ENCODE measurements at regions not wholly inside any gene's neighbourhood (a gene's known extent, or its start where the extent isn't known, plus 50 kb on each side); places are given as distances from the start of the nearest gene placed in this dataset.
"Not testable (repeated sequence)": the region's sequence is repeated elsewhere in the genome, so short reads cannot be mapped to it uniquely, and the experiment has no call there.

DNA sequence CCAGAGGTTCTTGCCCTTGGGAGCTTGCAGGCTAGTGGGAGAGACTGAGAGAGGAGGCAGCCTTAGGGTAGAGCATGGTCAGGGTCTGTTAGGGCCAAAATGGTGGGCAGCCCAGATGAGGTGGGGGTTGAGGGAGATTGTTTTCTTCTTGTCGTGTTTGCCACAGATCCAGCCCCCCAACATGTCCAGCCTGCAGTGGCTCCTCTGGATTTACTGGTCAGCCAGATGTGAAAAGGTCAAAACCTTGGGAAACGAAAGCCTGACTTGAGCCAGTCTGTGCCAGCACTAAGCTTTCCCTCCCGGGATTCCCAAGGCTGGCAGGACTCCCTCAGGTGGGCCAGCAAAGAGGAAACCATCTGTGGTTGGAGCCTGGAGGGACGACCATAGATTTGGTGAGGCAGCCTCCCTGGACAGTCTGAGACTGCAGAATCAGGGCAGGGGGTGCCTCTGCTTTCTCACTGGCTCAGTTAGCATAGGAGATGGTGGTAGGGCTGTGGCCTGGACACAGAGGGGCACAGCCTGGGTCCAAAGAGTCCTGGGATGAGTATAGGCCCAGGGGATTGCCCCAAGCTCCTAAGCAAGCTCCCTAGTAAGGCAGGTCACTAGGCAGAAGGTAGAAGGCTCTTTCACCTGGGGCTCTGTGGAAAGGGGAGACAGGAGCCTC lies 51.2 kb upstream of the PRR23C start:
- no peak for DNase-seq (ENCODE audit: low spot score)

DNA sequence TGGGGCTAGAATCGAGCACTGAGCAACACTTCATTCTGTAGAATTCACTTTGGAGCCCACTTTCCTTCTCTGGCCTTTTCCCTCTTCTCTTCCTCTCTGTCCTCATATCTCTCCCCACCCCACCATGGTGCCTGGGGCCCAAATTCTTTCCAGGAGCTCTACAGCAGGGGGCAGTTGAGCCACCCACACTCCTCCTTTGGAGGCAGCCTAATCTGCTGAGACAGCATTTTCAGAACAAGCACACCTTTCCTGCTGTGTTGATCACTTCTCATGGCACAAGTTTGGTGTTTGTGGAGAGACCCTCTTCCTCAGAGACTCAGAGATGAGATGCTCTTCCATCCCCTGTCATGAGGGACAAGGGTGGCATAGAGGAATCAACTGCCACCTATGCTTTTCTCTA lies 52.0 kb upstream of the PRR23C start:
- DNase-seq (ENCODE audit: low spot score), result no peak

DNA sequence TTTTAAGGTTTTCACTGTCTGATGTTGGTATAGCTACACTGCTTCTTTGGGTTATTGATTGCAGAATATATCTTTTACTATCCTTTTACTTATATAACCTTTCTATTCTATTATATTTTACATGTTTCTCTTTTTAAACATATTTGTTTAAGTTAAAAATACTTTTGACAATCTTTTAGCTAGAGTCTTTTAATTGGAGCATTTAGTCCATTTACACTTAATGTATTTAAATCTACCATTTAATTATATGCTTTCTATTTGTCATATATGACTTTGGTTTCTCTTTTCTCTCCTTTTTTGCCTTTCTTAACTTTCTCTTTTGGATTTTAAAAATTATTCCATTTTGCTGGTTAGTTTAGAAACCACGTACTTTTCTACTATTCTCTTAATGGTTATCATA lies 53.7 kb upstream of the PRR23C start:
- DNase-seq (ENCODE audit: low spot score), result no peak

DNA sequence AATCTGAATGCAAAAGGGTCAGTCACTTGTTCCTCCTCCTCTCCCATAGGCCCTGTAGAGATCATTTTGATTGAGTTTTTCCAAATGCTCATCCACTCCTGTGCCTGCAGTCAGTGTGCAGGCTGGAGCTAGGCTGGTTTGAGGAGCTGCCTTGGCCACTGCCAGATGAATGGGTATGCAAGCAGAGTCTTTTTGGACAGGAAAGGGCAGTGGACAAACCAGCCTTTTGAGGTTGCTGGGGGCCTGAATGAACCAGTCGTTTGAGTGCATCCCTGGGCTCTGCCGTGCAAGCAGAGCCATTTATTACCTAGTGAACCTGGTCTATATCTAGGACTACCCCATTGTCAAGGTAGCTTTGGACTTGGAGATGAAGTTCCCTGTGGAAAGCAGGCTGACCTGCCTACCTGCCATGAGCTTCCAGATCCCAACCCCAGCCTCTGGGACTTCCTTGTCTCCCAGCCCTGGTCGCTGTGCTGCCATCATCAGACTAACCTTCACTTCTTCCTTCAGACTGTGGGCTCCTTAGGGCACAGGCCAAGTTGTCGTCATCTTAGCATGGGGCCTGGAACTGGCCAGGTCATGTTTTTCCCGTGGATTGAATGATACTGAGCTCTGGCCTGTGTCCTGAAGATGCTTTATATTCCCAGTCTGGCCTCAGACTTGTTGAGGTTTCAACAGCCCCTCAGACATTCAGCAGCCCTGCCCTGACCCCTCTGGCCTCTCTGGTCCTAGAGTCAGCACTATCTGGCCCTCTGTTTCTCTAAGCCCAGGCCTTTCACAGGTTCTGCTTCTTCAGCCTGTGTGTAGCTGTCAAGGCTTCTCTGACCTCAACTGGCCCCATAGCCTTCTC lies 55.5 kb upstream of the PRR23C start:
- DNase-seq (ENCODE audit: low spot score), result no peak

DNA sequence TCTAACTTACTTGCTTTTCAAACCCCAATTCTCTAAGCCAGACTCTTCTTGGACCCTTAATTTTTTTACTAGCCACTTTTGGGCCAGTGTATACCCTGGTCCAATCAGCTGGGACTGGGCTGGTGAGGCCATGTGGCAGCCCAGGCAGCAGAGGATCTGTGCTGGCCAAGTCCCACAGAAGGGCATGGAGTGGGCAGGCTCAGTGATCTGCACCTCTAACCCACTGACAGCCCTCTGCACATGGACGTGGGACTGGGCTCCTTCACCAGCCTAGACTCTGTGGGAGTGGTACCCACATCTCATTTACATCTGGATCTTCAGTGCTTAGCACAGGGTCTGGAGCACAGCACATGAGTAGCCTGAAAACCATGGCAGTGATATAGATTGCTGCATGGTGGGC lies 56.1 kb upstream of the PRR23C start:
- DNase-seq (ENCODE audit: low spot score), result no peak

DNA sequence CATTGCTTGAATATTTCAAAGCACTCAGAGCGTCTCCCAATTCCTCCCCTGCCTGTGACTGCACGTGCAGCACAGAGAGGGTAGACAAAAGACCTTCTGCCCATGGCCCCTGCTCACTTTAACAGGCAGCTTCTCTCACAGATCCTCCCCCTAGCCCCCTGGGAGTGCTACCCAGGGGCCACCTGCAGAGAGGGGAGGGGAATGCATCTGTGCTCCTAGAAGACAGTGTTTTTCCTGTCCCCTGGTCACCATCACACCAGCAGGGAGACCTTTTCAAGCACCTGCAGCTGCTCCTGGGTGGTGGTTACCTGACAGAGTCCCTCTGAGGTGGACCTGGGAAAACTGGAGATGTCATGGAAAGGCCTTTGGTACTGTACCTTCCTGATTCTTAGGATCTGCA lies 56.7 kb upstream of the PRR23C start:
- DNase-seq (ENCODE audit: low spot score), result no peak

DNA sequence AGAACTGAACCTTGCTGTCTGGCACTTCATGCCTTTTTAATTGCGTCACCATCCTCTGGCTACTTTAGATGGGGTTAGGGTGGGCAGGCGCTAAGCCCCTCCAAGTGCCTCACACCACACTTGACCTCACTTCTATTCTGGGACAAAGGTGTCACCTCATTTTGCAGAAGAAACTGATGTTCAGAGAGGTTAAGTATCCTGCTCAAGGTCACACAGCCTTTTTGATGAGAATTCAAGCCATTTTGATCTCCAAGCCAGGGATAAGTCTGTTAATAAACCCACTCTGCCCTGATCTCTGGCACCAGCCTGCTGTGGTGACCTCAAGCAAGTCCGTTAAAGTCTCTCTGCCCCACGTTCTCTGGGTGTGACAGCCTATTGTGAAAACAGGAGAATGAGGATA lies 58.8 kb upstream of the PRR23C start:
- DNase-seq (ENCODE audit: low spot score), result no peak

DNA sequence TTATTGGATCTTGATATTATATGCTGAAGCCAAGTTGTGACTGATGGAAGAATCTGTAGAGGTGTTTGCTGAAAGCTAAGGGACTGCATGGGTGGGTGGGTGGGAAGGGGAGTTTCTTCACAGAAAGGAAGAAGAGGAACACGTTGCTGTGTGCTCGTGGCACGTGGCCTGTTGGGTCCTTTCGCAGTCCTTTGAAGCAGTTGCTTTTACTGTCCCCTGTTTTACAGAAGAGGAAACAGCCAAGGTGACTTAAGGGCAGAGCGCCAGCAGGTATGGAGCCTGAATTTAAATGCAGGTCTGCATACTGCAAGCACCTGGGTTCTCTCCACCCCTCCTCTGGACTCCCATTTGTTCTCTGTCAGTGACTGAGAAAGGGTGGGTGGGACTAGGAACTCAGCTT lies 59.4 kb upstream of the PRR23C start:
- no peak for DNase-seq (ENCODE audit: low spot score)

DNA sequence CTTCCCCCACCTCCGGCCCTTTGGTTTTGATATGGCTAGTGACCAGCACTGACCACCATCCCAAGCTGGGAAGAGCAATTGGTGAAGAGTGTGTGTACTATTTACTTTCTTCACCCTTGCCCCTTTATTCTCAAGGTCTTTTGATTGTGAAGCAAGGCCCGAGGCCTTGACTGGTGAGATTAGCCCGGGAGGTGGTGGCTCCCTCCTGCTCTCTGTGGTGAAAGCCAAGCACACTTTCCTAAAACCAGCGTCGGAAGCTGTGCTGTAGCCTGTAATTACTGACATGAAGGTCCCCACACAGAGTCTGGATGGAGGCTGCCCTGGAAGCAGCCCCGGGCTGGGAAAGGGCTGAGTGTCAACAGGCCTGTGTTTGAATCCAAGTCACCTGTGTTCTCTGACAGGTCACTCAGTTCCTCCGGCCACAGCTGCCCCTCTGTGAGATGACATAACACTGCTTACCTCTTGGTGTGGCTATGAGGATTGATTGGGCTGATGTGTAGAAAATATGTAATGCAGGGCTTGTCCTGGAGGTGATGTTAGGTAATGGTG lies 60.5 kb upstream of the PRR23C start:
- DNase-seq (ENCODE audit: low spot score), result no peak

DNA sequence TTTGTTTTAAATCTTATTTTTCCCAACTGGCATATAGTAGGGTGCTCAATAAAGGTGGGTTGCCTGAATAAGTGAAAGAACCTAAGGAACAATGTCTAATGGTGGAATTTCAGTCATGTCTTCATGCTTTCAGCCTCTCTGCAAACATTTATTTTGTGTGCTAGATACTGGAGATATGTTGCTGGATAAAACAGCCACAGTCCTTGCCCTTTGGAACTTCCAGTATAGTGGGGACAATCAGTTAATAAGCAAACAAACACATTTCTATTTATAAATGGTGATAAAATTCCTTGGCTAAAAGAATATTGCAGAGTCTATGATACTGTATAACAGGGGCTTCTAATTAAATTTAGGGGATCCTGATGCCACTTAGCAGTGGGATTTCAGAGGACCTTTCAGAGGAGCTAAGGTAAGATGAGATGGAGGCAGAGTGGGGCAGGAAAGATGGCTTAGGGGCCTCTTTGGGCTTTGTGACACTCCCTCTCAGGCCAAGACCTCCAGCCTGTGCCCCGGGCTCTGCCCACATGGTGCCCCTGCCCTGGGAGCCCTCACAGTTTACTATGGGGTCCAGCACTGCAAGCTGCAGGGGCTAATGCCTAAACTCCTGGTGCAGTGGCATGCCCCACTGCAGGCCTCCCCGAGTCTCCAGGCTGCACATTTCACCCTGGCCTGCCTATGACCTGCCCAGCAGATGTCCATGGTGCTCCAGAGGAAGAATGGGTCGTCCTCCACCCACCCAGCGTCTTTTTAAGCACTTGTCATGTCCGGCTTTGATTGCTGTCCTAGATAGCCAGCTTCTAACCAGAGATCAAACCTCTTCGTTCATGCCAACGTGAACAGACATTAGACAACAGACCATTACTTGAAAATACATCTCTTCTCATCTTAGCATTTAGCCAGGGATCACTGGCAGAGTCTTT lies 61.6 kb upstream of the PRR23C start:
- DNase-seq (ENCODE audit: low spot score), result no peak

DNA sequence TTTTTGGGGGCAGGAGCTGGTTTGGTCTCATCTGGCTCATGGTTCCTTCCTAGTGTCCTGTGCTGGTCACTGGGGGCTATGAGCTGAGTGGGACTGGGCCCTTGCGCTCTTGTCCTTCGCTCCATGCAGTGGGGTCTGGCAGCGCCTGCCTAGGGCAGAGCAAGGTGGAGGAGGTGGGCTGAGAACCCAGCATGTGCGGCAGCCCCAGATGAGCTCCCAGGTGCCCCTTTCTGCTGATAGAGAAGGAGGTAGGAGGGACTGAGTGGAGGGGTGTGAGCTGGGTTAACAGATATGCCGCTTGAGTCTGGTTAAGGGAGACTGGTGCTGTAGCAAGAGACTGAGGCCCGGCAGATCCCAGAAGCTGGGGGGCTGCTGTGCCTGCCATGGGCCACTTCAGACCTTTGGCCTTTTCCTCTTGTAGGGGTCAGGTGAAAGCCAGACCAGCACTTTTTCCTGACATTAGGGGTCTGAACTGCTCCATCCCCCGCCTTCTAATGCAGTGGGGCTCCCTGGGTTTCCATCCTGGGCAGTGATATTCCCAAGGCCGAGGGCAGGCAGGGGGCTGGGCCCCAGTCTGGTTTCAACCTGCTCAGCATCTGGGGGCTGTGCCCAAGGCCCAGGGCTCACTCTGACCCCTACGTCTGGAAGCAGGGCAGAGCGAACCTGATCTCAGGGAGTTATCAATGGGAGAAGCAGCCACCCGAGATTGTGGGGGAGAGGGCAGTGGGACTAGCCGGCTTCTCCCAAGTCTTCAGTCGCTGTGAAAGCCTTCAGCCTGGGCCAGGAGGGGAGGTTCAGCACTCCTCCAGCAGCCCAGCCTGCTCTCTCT lies 62.9 kb upstream of the PRR23C start:
- no peak for DNase-seq (ENCODE audit: low spot score)

DNA sequence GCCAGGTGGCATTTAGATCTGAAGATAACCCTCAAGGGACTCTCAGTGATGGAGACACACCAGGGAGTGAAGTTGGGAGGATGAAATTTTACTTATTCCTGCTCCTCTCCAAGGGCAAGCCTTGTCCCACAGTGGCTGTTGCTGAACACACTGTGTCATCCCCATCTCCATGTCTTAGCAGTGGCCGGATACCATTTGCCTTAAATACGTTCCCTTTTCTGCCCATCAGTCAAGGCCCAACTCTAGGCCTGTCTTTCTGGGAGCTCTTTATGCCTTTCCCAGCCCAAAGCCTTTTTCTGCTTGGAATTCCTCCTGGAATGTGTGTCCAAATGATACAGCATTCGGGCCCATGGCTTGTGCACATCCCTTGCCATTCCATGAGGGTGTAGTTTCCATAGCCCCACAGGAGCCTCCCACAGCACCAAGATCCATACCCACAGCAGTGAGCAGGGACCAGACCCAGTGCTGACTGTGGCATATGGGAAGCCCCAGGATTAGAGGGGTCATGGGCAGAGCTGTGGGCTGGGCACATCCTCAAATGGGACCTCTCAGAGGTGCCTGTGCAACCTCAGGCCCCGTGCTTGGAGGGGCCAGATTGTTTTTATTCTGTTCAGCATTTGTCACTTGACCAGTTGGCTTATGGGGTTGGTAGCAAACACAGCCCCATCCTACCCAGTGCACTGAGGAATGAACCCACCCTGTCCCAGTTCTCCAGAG lies 63.7 kb upstream of the PRR23C start:
- no peak for DNase-seq (ENCODE audit: low spot score)

DNA sequence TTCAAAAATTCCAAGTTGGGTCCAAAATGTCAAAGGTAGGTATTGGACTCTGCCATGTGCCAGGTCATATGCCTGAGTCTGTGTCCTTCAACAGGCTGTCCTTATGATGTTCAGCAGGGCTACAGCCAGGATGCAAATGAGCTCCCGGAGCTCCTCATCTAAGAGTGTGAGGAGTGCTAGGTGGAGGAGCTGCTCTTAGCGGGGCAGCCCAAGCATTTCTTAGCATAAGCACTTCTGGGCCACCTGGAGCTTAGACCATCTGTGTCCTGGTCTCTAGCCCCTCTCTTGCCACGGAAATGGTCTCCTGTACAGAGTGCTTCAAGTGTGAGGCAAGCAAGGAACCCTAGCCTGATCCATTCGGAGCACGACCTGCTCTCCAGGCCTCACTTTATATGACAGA lies 64.6 kb upstream of the PRR23C start:
- DNase-seq (ENCODE audit: low spot score), result no peak

DNA sequence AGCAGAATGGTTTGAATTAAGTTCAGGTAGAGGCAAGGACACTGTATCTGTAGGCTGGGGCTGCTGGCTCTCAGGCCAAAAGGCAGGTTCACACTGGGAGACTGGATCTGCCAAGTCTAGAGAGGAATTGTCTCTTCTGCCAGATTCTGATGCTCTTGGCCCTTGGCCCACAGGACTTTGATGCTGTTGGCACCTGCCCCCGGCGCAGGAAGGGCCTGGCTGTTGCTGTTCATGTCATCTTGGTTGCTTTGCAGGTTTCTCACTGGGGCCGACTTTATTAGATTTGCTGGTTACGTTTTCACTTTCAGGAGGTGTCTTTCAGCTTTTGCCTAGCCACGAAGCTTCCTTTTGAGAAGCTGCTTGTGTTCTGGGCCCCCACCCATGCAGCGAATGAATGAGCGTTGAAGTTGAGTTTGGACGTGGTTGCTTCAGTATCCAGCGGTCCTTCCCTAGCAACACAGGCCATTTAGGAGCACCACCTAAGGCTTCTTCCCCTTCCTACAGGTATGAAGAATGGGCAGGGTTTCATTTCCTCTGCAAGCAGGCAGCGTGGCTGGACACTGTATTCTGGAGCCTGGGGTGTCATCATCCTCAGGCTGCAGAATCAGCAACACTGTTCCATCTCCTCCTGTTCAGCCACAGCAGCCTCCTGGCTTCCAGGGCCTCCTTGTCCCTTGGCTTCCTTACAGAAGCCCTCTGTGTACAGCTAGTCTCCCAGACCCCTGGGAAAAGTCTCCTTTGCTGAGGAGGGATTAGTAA lies 65.6 kb upstream of the PRR23C start:
- DNase-seq (ENCODE audit: low spot score), result no peak

DNA sequence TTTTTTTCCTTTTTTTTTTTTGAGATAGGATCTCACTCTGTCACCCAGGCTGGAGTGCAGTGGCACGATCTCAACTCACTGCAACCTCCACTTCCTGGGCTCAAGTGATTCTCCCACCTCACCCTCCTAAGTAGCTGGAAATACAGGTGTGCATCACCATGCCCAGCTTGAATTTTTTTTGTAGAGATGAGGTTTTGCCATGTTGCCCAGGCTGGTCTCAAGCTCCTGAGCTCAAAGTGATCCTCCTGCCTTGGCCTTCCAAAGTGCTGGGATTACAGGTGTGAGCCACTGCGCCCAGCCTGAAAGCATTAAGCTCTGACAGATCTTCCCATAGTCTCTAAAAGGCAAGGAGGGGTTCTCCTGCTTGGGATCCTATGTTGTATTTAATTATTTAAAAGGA lies 66.2 kb upstream of the PRR23C start:
- DNase-seq (ENCODE audit: low spot score), result not testable (repeated sequence)

DNA sequence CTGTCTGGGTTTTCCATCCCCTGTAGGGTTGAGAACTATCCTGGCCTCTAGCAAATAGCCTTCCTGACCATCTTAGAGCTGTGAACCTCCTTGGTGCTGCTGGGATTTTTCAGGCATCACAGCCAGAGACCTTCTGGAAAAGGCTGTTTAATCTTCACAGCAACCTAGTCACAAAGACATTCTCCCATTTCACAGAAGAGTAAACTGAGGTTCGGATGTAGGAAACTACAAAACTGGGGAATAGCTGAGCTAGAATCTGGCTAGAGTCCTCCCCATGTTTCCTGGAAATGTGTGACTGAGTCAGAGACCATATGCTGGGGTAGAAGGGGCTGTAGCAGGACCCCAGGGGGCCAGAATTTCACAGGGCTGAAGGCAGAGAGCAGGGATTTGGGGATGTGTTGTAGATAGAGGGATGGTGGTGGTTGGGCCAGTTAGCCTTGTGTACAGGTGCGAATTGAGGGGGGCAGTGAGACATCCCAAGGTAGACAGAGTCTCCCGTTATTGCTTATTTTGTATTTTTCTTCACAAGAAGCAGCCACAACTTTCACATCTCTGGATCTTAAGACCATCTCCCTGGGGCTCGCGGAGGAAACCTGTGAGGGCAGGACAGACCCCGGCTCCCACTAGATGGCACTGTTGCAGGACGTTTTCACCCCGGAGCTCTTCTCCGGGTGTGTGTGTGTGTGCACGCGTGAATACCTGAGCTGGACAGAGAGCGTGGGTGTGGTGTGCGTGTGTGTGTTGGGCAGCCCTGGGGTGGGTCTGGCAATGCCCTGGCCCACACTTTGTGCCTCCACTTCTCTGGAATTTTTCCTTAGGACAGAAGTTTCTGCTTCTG lies 66.9 kb upstream of the PRR23C start:
- peak; percentile 54 for DNase-seq (ENCODE audit: low spot score)

DNA sequence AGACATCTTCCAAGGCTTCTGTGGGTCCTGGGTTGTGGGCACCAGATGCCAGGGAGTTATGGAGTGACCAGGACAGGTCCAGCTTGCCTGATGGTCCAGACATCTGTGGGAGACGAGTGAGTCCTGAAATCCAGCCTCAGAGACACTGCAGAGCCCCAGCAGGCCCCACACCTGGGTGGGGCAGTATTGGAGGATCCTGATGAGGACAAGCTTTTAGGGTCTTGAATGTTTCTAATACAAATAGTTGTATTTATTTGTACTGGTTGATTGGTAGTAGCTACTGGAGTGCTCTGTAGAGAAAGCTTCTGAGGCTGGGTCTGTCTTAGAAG lies 67.5 kb upstream of the PRR23C start:
- no peak for DNase-seq (ENCODE audit: low spot score)

DNA sequence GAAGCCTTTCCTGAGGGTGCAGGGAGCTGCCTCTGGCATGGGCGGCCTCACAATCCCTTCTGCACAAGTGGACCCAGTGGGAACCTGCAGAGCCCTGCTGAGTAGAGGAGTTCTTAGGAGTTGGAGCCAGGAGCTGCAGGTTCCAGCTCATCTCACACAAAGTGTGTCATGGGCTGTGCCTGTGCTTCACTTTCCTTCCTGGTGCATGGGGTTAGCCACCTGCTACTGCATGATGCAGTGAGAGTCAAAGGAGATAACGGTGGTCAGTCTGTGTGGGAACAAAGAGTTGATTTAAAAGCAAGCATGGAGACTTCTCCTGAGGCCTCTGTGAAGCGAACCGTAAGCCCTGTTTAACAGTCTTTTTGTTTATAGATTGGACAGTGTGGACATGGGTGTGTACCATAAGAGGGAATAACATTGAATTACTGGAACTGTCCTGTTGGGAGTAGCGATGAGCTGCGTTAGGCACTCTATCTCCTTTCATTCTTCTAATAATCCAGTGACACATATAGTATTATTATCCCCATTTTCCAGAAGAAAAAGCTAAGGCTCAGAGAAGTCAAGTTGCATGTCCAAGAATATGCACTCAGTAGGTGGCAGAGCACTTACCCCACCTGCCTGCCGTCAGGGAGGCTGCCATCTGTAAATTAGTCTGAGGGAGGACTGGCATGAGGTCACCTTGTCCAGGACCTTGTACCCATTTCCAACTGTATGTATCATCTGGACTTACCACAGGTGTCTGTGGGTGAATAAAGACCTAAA lies 68.7 kb upstream of the PRR23C start:
- DNase-seq (ENCODE audit: low spot score), result peak; percentile 28

Measured in A172 (cell line).